ENCODE measurements at regions not wholly inside any gene's neighbourhood (a gene's known extent, or its start where the extent isn't known, plus 50 kb on each side); places are given as distances from the start of the nearest gene placed in this dataset.

DNA sequence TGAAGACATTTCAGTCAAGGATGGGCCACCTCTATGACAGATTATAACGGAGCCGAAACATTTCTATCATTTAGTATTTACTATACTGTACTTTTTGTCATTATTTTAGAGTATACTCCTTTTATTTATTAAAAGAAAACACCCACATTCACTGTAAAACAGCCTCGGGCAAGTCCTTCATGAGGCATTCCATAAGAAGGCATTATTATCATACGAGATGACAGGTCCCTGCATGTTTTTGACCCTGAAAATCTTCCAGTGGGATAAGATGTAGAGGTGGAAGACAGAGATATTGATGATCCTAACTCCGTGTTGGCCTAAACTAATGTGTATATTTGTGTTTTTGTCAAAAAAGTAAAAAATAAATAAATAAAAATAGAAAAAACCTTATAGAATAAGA lies 245.0 kb downstream of the MTX2 start:
- Histone ChIP-seq H3K36me3 (ENCODE audit: control insufficient read depth in 1 of 2, insufficient read depth in 2 of 2, low read depth in 1 of 2, low read length in 2 of 2) (no peaks in the 10 kb centered on the region), H2BK15ac (ENCODE audit: low read depth, poor library complexity, severe bottlenecking) (no peak overlapping the region), H3K4ac (ENCODE audit: low read depth in 1 of 2, low read length in 2 of 2) (no peak overlapping the region), H2BK120ac (ENCODE audit: low read depth, low read length) (no peak overlapping the region), H2BK5ac (ENCODE audit: low read depth, low read length, poor library complexity, severe bottlenecking) (no peak overlapping the region), H4K8ac (ENCODE audit: low read length) (no peak overlapping the region), H3K27me3 (ENCODE audit: control insufficient read depth in 1 of 2, insufficient read depth in 1 of 2, low read length in 2 of 2) (no peaks in the 10 kb centered on the region), H2BK12ac (ENCODE audit: low read length in 2 of 2) (no peak overlapping the region), H3K23ac (ENCODE audit: low read length in 2 of 2) (no peak overlapping the region), H3K27ac (ENCODE audit: low read length, poor library complexity, severe bottlenecking) (no peak overlapping the region), H3K14ac (ENCODE audit: low read length in 2 of 2) (no peak overlapping the region), H2AK5ac (ENCODE audit: low read length, severe bottlenecking) (no peak overlapping the region), H3K9me3 (ENCODE audit: control insufficient read depth, low read length) (no peaks in the 10 kb centered on the region), H3K18ac (ENCODE audit: low read depth in 1 of 2, low read length in 2 of 2) (no peak overlapping the region), H3K4me2 (ENCODE audit: low read length, poor library complexity, severe bottlenecking) (no peak overlapping the region), H4K91ac (ENCODE audit: low read length) (no peak overlapping the region), H3K4me1 (ENCODE audit: control insufficient read depth, insufficient read depth, low read depth, low read length) (no peaks in the 10 kb centered on the region), H2AFZ (ENCODE audit: low read depth, low read length) (no peak overlapping the region), H3K9ac (ENCODE audit: low read length) (no peak overlapping the region), H3K4me3 (ENCODE audit: insufficient read depth in 1 of 2, low read depth in 1 of 2, low read length in 2 of 2) (no peak overlapping the region), H3K79me1 (replicated peaks; ENCODE audit: low read length, poor library complexity, severe bottlenecking) (no peaks in the 10 kb centered on the region)
- no peak for DNase-seq
- WGBS: 87% methylated on average over 2 of the region's 5 CpGs

GRCh38 chr2:176514805-176515500 lies 245.7 kb downstream of the MTX2 start:
- Histone ChIP-seq H3K36me3 (ENCODE audit: control insufficient read depth in 1 of 2, insufficient read depth in 2 of 2, low read depth in 1 of 2, low read length in 2 of 2) (no peaks in the 10 kb centered on the region), H3K4me1 (ENCODE audit: control insufficient read depth, insufficient read depth, low read depth, low read length) (no peaks in the 10 kb centered on the region), H3K4ac (ENCODE audit: low read depth in 1 of 2, low read length in 2 of 2) (no peak overlapping the region), H2BK12ac (ENCODE audit: low read length in 2 of 2) (no peak overlapping the region), H4K91ac (ENCODE audit: low read length) (no peak overlapping the region), H3K4me2 (ENCODE audit: low read length, poor library complexity, severe bottlenecking) (no peak overlapping the region), H3K27ac (ENCODE audit: low read length, poor library complexity, severe bottlenecking) (no peak overlapping the region), H3K9me3 (ENCODE audit: control insufficient read depth, low read length) (no peaks in the 10 kb centered on the region), H3K27me3 (ENCODE audit: control insufficient read depth in 1 of 2, insufficient read depth in 1 of 2, low read length in 2 of 2) (no peaks in the 10 kb centered on the region), H3K14ac (ENCODE audit: low read length in 2 of 2) (no peak overlapping the region), H3K18ac (ENCODE audit: low read depth in 1 of 2, low read length in 2 of 2) (no peak overlapping the region), H2BK5ac (ENCODE audit: low read depth, low read length, poor library complexity, severe bottlenecking) (no peak overlapping the region), H3K9ac (ENCODE audit: low read length) (no peak overlapping the region), H3K79me1 (replicated peaks; ENCODE audit: low read length, poor library complexity, severe bottlenecking) (no peaks in the 10 kb centered on the region), H4K8ac (ENCODE audit: low read length) (no peak overlapping the region), H2AFZ (ENCODE audit: low read depth, low read length) (no peak overlapping the region), H3K4me3 (ENCODE audit: insufficient read depth in 1 of 2, low read depth in 1 of 2, low read length in 2 of 2) (no peak overlapping the region), H2BK15ac (ENCODE audit: low read depth, poor library complexity, severe bottlenecking) (no peak overlapping the region), H2AK5ac (ENCODE audit: low read length, severe bottlenecking) (no peak overlapping the region), H2BK120ac (ENCODE audit: low read depth, low read length) (no peak overlapping the region), H3K23ac (ENCODE audit: low read length in 2 of 2) (no peak overlapping the region)
- no peak for DNase-seq
- 73% methylated on average over 5 of the region's 6 CpGs for WGBS

DNA sequence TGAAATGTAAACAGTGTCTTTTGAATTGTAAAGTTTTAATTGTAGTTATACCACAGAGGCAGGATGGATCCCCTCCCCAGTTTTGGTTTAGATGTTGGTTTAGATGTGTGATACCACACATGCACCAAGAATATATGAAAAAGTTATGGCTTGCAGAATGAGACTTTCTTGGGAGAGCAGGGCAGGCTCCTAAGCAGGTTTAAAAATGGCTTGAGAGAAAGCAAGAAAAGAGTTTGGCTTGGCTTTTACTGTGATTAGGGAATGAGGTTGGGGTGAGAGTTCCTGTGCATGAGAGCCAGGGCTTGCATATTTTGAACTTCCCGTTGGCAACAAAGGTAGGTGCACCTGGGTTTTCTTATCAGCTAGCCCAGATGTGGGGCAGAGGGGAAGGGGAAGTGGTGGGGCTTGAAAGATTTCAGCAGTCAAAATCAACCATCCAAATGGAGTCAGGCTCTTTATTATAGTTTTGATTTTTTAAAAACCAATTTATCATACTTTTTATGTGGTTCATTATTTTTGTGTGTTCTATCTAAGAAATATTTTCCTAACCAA lies 246.9 kb downstream of the MTX2 start:
- Histone ChIP-seq H3K27me3 (ENCODE audit: control insufficient read depth in 1 of 2, insufficient read depth in 1 of 2, low read length in 2 of 2) (no peaks in the 10 kb centered on the region), H3K4me3 (ENCODE audit: insufficient read depth in 1 of 2, low read depth in 1 of 2, low read length in 2 of 2) (no peak overlapping the region), H4K8ac (ENCODE audit: low read length) (no peak overlapping the region), H3K4ac (ENCODE audit: low read depth in 1 of 2, low read length in 2 of 2) (no peak overlapping the region), H2BK5ac (ENCODE audit: low read depth, low read length, poor library complexity, severe bottlenecking) (no peak overlapping the region), H4K91ac (ENCODE audit: low read length) (no peak overlapping the region), H3K4me2 (ENCODE audit: low read length, poor library complexity, severe bottlenecking) (no peak overlapping the region), H2BK15ac (ENCODE audit: low read depth, poor library complexity, severe bottlenecking) (no peak overlapping the region), H2BK12ac (ENCODE audit: low read length in 2 of 2) (no peak overlapping the region), H3K23ac (ENCODE audit: low read length in 2 of 2) (no peak overlapping the region), H3K79me1 (replicated peaks; ENCODE audit: low read length, poor library complexity, severe bottlenecking) (no peaks in the 10 kb centered on the region), H2BK120ac (ENCODE audit: low read depth, low read length) (no peak overlapping the region), H3K27ac (ENCODE audit: low read length, poor library complexity, severe bottlenecking) (no peak overlapping the region), H2AK5ac (ENCODE audit: low read length, severe bottlenecking) (no peak overlapping the region), H3K9me3 (ENCODE audit: control insufficient read depth, low read length) (no peaks in the 10 kb centered on the region), H2AFZ (ENCODE audit: low read depth, low read length) (no peak overlapping the region), H3K4me1 (ENCODE audit: control insufficient read depth, insufficient read depth, low read depth, low read length) (no peaks in the 10 kb centered on the region), H3K14ac (ENCODE audit: low read length in 2 of 2) (no peak overlapping the region), H3K36me3 (ENCODE audit: control insufficient read depth in 1 of 2, insufficient read depth in 2 of 2, low read depth in 1 of 2, low read length in 2 of 2) (no peaks in the 10 kb centered on the region), H3K18ac (ENCODE audit: low read depth in 1 of 2, low read length in 2 of 2) (no peak overlapping the region), H3K9ac (ENCODE audit: low read length) (no peak overlapping the region)
- no peak for DNase-seq
- 47% methylated on average over 1 of the region's 1 CpG for WGBS

DNA sequence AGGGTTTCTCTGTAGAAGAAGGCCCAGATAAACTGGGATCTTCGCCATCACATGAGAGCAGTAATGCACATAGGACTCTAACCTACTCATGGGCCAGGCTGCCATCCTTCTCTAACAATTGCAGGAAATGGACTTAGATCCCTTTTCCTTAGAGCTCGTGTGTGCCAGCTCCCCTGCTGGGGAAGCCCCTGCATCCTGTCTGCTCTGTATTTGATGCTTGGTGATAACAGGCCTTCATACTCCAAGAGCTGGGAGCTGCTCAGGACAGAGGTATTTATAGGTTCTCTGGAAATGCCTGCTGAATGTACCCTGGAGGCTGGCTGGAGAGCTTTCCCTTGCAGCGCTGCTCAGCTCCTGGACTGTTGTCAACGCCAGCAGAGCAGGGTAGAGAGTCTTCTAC lies 249.6 kb downstream of the MTX2 start:
- H3K4me3 ChIP-seq (ENCODE audit: insufficient read depth in 1 of 2, low read depth in 1 of 2, low read length in 2 of 2): no peak overlapping the region
- no peaks in the 10 kb centered on the region for H3K79me1 ChIP-seq (replicated peaks; ENCODE audit: low read length, poor library complexity, severe bottlenecking)
- H3K9ac ChIP-seq (ENCODE audit: low read length): no peak overlapping the region
- H3K23ac ChIP-seq (ENCODE audit: low read length in 2 of 2): no peak overlapping the region
- no peak for DNase-seq
- 32% methylated on average over 4 of the region's 4 CpGs for WGBS
- H2BK120ac ChIP-seq (ENCODE audit: low read depth, low read length): no peak overlapping the region
- H4K91ac ChIP-seq (ENCODE audit: low read length): no peak overlapping the region
- H2BK5ac ChIP-seq (ENCODE audit: low read depth, low read length, poor library complexity, severe bottlenecking): no peak overlapping the region
- no peak overlapping the region for H3K14ac ChIP-seq (ENCODE audit: low read length in 2 of 2)
- no peak overlapping the region for H2BK15ac ChIP-seq (ENCODE audit: low read depth, poor library complexity, severe bottlenecking)
- H2AFZ ChIP-seq (ENCODE audit: low read depth, low read length): no peak overlapping the region
- H3K4me2 ChIP-seq (ENCODE audit: low read length, poor library complexity, severe bottlenecking): no peak overlapping the region
- H3K4ac ChIP-seq (ENCODE audit: low read depth in 1 of 2, low read length in 2 of 2): no peak overlapping the region
- no peaks in the 10 kb centered on the region for H3K4me1 ChIP-seq (ENCODE audit: control insufficient read depth, insufficient read depth, low read depth, low read length)
- H2BK12ac ChIP-seq (ENCODE audit: low read length in 2 of 2): no peak overlapping the region
- H3K9me3 ChIP-seq (ENCODE audit: control insufficient read depth, low read length): no peaks in the 10 kb centered on the region
- no peak overlapping the region for H4K8ac ChIP-seq (ENCODE audit: low read length)
- no peak overlapping the region for H3K27ac ChIP-seq (ENCODE audit: low read length, poor library complexity, severe bottlenecking)
- no peaks in the 10 kb centered on the region for H3K36me3 ChIP-seq (ENCODE audit: control insufficient read depth in 1 of 2, insufficient read depth in 2 of 2, low read depth in 1 of 2, low read length in 2 of 2)
- H2AK5ac ChIP-seq (ENCODE audit: low read length, severe bottlenecking): no peak overlapping the region
- H3K18ac ChIP-seq (ENCODE audit: low read depth in 1 of 2, low read length in 2 of 2): no peak overlapping the region
- H3K27me3 ChIP-seq (ENCODE audit: control insufficient read depth in 1 of 2, insufficient read depth in 1 of 2, low read length in 2 of 2): no peaks in the 10 kb centered on the region
